Glutamatergic neuron (in vitro differentiated cells): ENCODE measurements at regions not wholly inside any gene's neighbourhood (a gene's known extent, or its start where the extent isn't known, plus 50 kb on each side); places are given as distances from the start of the nearest gene placed in this dataset.

Source experiments
- DNase-seq: peaks from one replicate; pipeline ENCODE4 v3.0.0; 2022
- H3K27ac Mint-ChIP-seq: one replicate; pipeline ENCODE4 v1.8.0; 2020; ENCODE audit warnings: mild to moderate bottlenecking, mixed read lengths, inconsistent platforms; ENCODE audit not compliant: unreplicated experiment
- H3K27me3 Mint-ChIP-seq: one replicate; pipeline ENCODE4 v1.8.0; 2020; ENCODE audit warnings: mild to moderate bottlenecking, moderate library complexity, mixed read lengths, inconsistent platforms; ENCODE audit not compliant: unreplicated experiment
- H3K36me3 Mint-ChIP-seq: one replicate; pipeline ENCODE4 v1.8.0; 2020; ENCODE audit warnings: mild to moderate bottlenecking, mixed read lengths, inconsistent platforms; ENCODE audit not compliant: unreplicated experiment
- H3K4me1 Mint-ChIP-seq: one replicate; pipeline ENCODE4 v1.8.0; 2020; ENCODE audit warnings: mild to moderate bottlenecking, low read depth, mixed read lengths, inconsistent platforms; ENCODE audit not compliant: unreplicated experiment
- H3K4me3 Mint-ChIP-seq: one replicate; pipeline ENCODE4 v1.8.0; 2020; ENCODE audit warnings: mild to moderate bottlenecking, mixed read lengths, inconsistent platforms; ENCODE audit not compliant: unreplicated experiment
- H3K9me3 Mint-ChIP-seq: one replicate; pipeline ENCODE4 v1.8.0; 2020; ENCODE audit warnings: mild to moderate bottlenecking, moderate library complexity, mixed read lengths, inconsistent platforms; ENCODE audit not compliant: unreplicated experiment
- CTCF ChIP-seq: fragments of 200-600 bp; sonication (generic); IDR thresholded peaks from one replicate; pipeline ENCODE4 v1.5.0; 2021; ENCODE audit not compliant: partially characterized antibody, unreplicated experiment

GRCh38 chr5:128800377-128800776 is 164.9 kb upstream of the SLC27A6 start:
- Mint-ChIP-seq H3K4me3 (no peak overlapping the region), H3K27me3 (no peaks in the 10 kb centered on the region), H3K9me3 (no peaks in the 10 kb centered on the region), H3K27ac (no peak overlapping the region), H3K4me1 (no peaks in the 10 kb centered on the region), H3K36me3 (no peaks in the 10 kb centered on the region)
- TF ChIP-seq CTCF: no peak
- DNase-seq: no peak

GRCh38 chr5:128813317-128814070 is 151.8 kb upstream of the SLC27A6 start:
- no peak overlapping the region for H3K4me3 Mint-ChIP-seq
- H3K36me3 Mint-ChIP-seq: peaks cover 2% of the 10 kb centered on the region
- no peak for TF ChIP-seq CTCF
- H3K27ac Mint-ChIP-seq: no peak overlapping the region
- H3K9me3 Mint-ChIP-seq: no peaks in the 10 kb centered on the region
- no peaks in the 10 kb centered on the region for H3K27me3 Mint-ChIP-seq
- no peak for DNase-seq
- no peaks in the 10 kb centered on the region for H3K4me1 Mint-ChIP-seq

- no peaks in the 10 kb centered on the region for H3K27me3 Mint-ChIP-seq
Measured at GRCh38 chr5:128815201-128815600, 150.1 kb upstream of the SLC27A6 start.

GRCh38 chr5:128825826-128826225 is 139.5 kb upstream of the SLC27A6 start:
- TF ChIP-seq CTCF: no peak
- Mint-ChIP-seq H3K4me1 (peaks cover 3% of the 10 kb centered on the region), H3K4me3 (no peak overlapping the region), H3K27ac (no peak overlapping the region), H3K9me3 (no peaks in the 10 kb centered on the region), H3K36me3 (no peaks in the 10 kb centered on the region), H3K27me3 (no peaks in the 10 kb centered on the region)
- no peak for DNase-seq

More at GRCh38 chr5:128815201-128815600, 150.1 kb upstream of the SLC27A6 start:
- no peaks in the 10 kb centered on the region for H3K9me3 Mint-ChIP-seq
- no peak overlapping the region for H3K4me3 Mint-ChIP-seq
- no peaks in the 10 kb centered on the region for H3K4me1 Mint-ChIP-seq
- no peak overlapping the region for H3K27ac Mint-ChIP-seq
- no peaks in the 10 kb centered on the region for H3K36me3 Mint-ChIP-seq
- TF ChIP-seq CTCF: no peak
- DNase-seq: peak; percentile 12

- Mint-ChIP-seq H3K36me3 (no peaks in the 10 kb centered on the region), H3K9me3 (no peaks in the 10 kb centered on the region), H3K27me3 (no peaks in the 10 kb centered on the region), H3K27ac (no peak overlapping the region), H3K4me1 (peaks cover 3% of the 10 kb centered on the region), H3K4me3 (no peak overlapping the region)
- DNase-seq: no peak
- TF ChIP-seq CTCF: no peak
Measured at GRCh38 chr5:128826275-128826674, 139.0 kb upstream of the SLC27A6 start.
